Nephron progenitor cell (in vitro differentiated cells): ENCODE measurements at regions not wholly inside any gene's neighbourhood (a gene's known extent, or its start where the extent isn't known, plus 50 kb on each side); places are given as distances from the start of the nearest gene placed in this dataset.
"Not testable (repeated sequence)": the region's sequence is repeated elsewhere in the genome, so short reads cannot be mapped to it uniquely, and the experiment has no call there.

Experiments used
- DNase-seq: peaks from one replicate; pipeline ENCODE4 v3.0.0; 2021
- H3K27ac Mint-ChIP-seq: 2 replicates; pipeline ENCODE4 v1.8.0; 2021; ENCODE audit warnings: mild to moderate bottlenecking, moderate library complexity, mixed read lengths
- H3K27me3 Mint-ChIP-seq: 2 replicates; pipeline ENCODE4 v1.8.0; 2021; ENCODE audit warnings: mild to moderate bottlenecking, low read depth, mixed read lengths; ENCODE audit not compliant: poor library complexity
- H3K36me3 Mint-ChIP-seq: 2 replicates; pipeline ENCODE4 v1.8.0; 2021; ENCODE audit warnings: low read depth, mixed read lengths
- H3K4me1 Mint-ChIP-seq: 2 replicates; pipeline ENCODE4 v1.8.0; 2021; ENCODE audit warnings: mixed read lengths
- H3K4me3 Mint-ChIP-seq: 2 replicates; pipeline ENCODE4 v1.8.0; 2021; ENCODE audit warnings: mild to moderate bottlenecking, moderate library complexity, mixed read lengths
- H3K9me3 Mint-ChIP-seq: 2 replicates; pipeline ENCODE4 v1.8.0; 2021; ENCODE audit warnings: mild to moderate bottlenecking, moderate library complexity, mixed read lengths
- CTCF ChIP-seq: fragments of 200-600 bp; sonication (generic); IDR thresholded peaks from 2 replicates; pipeline ENCODE4 v1.5.0; 2021; ENCODE audit warnings: antibody characterized with exemption

GRCh38 chr7:106450716-106451115 is 165.9 kb upstream of the NAMPT start:
- no peak for DNase-seq
- Mint-ChIP-seq H3K36me3 (no peaks in the 10 kb centered on the region), H3K27me3 (no peaks in the 10 kb centered on the region)

GRCh38 chr7:106448992-106449859 is 164.4 kb upstream of the NAMPT start:
- DNase-seq = no peak
- H3K4me1 Mint-ChIP-seq = no peaks in the 10 kb centered on the region
- no peaks in the 10 kb centered on the region for H3K36me3 Mint-ChIP-seq
- no peak overlapping the region for H3K4me3 Mint-ChIP-seq
- no peak for TF ChIP-seq CTCF
- no peak overlapping the region for H3K27ac Mint-ChIP-seq
- peaks cover 39% of the 10 kb centered on the region for H3K9me3 Mint-ChIP-seq
- H3K27me3 Mint-ChIP-seq = no peaks in the 10 kb centered on the region

More at GRCh38 chr7:106450716-106451115, 165.9 kb upstream of the NAMPT start:
- Mint-ChIP-seq H3K4me1 (no peaks in the 10 kb centered on the region), H3K9me3 (peaks cover 44% of the 10 kb centered on the region), H3K4me3 (no peak overlapping the region), H3K27ac (no peak overlapping the region)
- no peak for TF ChIP-seq CTCF

- Mint-ChIP-seq H3K27me3 (no peaks in the 10 kb centered on the region), H3K36me3 (no peaks in the 10 kb centered on the region), H3K9me3 (peaks cover 33% of the 10 kb centered on the region), H3K4me1 (no peaks in the 10 kb centered on the region), H3K4me3 (no peak overlapping the region), H3K27ac (no peak overlapping the region)
- TF ChIP-seq CTCF = no peak
- DNase-seq = no peak
Observed at GRCh38 chr7:106448346-106448991, 163.7 kb upstream of the NAMPT start.

GRCh38 chr7:106447318-106447847 is 162.6 kb upstream of the NAMPT start:
- no peak for TF ChIP-seq CTCF
- DNase-seq = no peak
- no peaks in the 10 kb centered on the region for H3K27me3 Mint-ChIP-seq
- no peaks in the 10 kb centered on the region for H3K36me3 Mint-ChIP-seq
- no peaks in the 10 kb centered on the region for H3K4me1 Mint-ChIP-seq
- peak overlapping the region; percentile 10 for H3K27ac Mint-ChIP-seq
- H3K4me3 Mint-ChIP-seq = no peak overlapping the region
- peaks cover 24% of the 10 kb centered on the region for H3K9me3 Mint-ChIP-seq

- H3K36me3 Mint-ChIP-seq, H3K27me3 Mint-ChIP-seq, H3K4me3 Mint-ChIP-seq, H3K27ac Mint-ChIP-seq, H3K9me3 Mint-ChIP-seq, H3K4me1 Mint-ChIP-seq, DNase-seq: not testable (repeated sequence)
Observed at GRCh38 chr7:106445366-106445765, 160.6 kb upstream of the NAMPT start.

GRCh38 chr7:106444068-106444655 is 159.4 kb upstream of the NAMPT start:
- H3K9me3 Mint-ChIP-seq = peaks cover 10% of the 10 kb centered on the region
- TF ChIP-seq CTCF = no peak
- H3K4me1 Mint-ChIP-seq = no peaks in the 10 kb centered on the region
- no peaks in the 10 kb centered on the region for H3K36me3 Mint-ChIP-seq
- H3K27ac Mint-ChIP-seq = no peak overlapping the region
- H3K27me3 Mint-ChIP-seq = peaks cover 5% of the 10 kb centered on the region
- no peak overlapping the region for H3K4me3 Mint-ChIP-seq
- DNase-seq = no peak
